Stimulated activated CD8-positive, alpha-beta memory T cell treated with anti-CD3 and anti-CD28 coated beads, Interleukin-4, amount 100 ng/mL, for 4 hours (primary cell): ENCODE measurements at regions not wholly inside any gene's neighbourhood (a gene's known extent, or its start where the extent isn't known, plus 50 kb on each side); places are given as distances from the start of the nearest gene placed in this dataset.
"Not testable (repeated sequence)": the region's sequence is repeated elsewhere in the genome, so short reads cannot be mapped to it uniquely, and the experiment has no call there.

Experiments
- DNase-seq, 2 donors: peaks; one replicate each; pipeline ENCODE4 v3.0.0-alpha.2; 2020; ENCODE audit warnings: low read depth in 2 of 2, low spot score in 1 of 2

DNA sequence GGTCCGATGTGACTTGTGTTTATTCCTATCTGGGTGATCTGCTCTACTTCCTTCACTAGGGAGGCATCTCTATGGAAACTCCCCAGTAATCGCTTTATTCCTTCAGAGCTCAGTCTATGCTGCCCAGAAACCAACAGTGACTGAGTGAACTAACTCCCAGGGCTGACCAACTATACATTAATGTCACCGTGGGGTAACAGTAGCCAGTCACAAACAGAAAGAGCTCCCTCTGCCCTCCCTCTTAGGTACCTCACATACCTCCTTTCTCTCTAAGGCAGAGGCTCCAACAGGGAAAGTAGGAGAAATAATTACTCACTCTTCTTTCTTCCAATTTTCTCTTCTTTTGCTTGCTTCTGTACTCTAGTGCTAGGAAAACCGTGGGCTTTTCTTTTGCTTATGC, 855.0 kb downstream of the REEP3 start:
- no peak for DNase-seq

DNA sequence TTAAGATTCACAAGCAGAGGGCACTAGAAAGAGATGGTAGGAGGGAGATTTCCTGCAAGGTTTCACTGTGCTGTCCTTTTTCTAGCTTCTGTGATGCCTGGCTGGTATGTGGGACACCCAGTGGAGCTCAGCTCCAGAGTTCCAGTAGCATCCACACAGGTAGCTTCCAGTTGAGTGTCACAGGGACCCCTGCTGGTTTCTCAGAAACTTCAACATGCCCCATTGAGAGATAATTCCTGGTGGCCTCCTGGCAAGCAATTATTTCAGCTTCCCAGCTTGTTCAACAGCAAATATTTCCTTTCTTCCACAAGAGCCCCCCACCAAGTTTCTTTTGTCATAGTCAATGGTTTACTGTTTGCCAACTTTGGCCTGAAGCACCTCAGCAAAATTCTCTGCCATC, 858.7 kb downstream of the REEP3 start:
- no peak for DNase-seq

DNA sequence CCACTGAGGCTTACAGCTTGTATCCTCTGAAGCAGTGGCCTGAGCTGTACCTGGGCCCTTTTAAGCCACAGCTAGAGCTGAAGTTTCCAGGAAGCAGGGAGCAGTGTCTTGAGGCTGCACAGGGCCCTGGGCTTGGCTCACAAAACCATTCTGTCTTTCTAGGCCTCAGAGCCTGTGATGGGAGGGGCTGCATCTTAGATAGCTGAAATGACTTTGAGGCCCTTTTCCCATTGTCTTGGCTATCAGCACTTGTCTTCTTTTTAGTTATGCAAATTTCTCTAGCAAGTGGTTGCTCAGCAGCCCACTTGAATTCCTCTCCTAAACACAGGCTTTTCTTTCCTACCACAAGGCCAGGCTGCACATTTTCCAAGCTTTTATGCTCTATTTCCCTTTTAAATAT, 864.2 kb downstream of the REEP3 start:
- DNase-seq, result no peak

DNA sequence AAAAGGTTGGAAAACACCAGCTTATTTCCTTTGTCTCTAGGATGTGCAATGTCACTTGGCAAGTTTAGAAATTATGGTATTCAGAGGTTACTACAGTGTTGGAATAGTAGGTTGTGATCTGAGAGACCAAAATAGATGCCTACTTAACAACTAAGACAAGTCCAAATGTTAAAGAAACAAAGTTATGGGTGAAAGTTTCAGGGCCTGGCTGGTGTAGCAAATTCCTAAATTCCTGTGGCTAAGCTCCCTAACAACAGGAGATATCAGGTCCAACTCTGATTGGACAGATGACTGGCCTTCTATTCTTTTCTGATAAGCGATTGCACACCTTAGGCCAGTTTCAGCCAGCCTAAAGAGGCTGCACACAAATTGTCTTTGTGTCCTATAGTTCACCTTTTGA, 873.5 kb downstream of the REEP3 start:
- no peak for DNase-seq

DNA sequence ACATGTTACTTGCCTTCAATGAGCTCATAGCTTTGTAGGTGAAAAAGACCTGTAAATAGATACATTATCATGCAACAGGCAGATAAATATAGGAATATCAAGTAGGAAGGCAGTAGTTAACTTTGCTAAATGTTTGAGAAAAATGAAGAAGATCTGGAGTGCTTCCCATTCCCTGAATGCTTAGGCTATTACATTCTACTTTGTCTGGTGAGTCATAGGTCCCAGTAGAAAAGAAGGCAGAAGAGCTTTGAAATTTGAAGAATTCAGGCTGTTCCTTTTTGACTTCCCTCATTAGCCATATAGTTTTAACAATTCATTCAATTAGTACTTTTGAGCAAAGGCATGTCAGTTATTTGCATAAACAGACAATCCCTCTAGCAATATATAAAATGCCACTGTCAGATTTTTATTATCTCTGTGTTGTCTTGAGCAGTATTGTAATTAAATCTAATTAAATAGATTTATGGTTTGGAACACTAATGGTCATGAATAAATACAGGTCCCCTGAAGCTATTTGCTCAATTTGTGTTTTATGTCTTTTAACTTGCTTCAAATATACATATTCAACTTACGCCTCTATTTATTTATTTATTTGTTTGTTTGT, 875.0 kb downstream of the REEP3 start:
- DNase-seq, result no peak

DNA sequence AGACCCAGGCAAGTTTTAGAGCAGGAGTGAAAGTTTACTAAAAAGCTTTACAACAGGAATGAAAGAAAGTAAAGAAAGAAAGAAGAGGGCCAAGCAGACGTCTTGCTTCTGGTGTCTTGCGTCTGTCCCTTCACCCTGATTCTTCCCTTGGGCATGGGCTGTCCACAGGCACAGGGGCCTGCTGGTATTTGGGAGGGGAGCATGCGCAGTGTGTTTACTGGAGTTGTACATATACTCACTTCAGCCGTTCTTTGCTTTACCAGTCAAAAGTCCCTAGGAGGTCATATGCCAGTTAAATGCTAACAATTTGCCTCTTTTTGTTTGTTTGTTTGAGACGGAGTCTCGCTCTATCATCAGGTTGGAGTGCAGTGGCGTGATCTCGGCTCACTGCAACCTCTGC, 875.9 kb downstream of the REEP3 start:
- no peak for DNase-seq

DNA sequence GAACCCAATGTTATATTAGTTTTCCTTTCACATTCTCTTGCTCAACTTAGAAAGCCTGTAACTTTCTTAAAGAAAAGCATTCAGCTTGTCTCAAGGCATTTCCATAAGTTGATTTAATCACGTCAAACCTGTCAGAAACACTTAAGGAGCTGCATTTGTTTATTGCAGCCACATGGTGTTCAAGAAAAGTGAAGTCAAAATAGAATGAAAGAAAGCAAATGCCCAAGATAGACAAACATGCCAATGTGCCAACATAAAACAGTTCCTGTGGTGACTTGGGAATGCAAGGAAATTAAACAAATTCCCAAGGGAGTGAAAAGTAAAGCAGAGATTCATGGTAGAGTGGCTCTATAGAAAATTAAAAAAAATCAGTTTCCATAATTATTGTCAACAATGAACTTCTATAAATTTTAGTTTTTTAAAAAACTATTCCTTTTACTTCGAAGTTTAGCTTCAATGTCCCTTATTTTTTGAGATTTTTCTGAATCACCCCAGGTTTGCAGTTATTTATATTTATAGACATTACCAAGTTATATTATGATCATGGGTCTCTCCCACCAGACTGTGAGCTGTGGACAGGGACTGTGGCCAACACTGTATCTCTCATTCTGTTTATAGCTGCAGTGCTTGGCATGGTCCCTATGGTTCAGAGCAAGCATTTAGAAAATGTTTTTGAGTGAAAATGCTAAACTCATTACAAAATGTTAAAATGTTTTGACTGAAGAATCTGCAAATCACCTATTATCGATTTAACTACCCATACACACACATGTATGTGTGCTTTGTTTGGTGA, 887.4 kb downstream of the REEP3 start:
- DNase-seq, result no peak

DNA sequence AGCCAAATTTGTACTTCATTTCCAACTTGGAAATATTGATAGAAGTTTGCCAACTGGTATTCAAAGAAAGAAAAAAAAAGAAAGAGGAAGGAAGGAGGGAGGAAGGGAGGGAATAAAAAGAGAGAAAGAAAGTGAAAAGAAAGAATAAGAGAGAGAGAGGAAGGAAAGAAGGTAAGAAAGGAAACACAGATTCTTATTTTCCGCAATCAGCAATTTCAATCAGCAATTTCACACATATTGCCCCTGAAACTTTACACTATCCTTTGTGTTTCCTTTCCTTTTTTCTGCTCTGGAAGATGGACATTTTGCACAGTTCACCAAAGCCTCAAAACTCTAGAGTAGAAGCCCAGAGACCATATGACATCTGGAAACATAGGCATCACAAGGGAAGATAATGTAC, 888.1 kb downstream of the REEP3 start:
- no peak for DNase-seq

DNA sequence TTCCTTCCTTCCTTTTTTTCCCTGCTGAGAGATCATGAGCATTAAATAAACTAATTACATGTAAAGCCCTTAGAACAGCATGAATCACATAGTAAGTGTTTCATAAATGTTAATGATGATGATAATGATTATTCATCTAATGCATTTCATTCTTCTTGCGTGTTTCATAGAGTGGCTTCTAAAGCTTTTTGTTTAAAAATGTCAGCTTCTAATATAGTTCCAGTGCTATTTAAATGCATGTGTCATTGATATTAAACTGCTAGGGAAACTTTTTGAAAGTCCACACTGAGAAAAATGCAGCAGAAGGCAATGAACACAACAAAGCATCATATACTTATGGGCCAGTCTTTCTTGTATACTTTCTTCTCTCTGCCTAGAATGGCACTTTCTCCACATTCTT, 894.8 kb downstream of the REEP3 start:
- DNase-seq, result no peak

DNA sequence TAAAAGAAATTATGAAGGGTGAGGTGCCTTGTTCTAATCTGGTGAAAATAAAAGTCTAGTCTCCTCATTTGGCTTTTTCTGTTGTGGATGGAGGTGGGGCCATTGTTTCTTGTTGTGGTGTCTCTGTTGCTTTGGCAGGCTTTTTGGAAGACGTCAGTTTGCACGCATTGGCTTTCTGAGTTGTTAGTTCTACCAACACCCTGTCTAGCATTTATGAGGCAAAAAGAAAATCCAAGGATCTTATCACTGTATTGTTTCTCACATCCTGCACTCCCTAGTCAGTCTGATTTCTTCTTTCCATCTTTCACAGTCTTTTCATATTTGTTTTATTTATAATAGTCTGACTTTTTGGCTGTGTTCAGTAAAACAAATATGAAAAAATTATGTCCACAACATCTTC, 898.3 kb downstream of the REEP3 start:
- no peak for DNase-seq

DNA sequence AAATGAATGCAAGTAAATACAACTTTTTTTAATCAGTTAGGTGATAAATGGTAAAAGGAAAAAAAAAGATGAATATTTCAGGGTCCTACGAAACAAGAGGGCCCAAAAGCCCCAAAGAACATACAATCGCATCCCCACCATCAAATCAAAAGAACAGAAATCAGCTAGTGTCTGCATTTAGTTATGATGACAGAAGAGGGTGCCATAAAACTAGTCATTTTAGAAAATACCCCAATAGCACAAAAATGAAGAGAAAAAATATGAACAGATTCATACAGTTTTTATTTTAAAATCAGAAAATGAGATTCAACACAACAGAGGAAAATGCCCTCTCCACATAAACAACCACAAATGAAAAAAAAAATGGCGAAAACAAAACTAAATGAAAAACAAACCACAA, 905.5 kb downstream of the REEP3 start:
- DNase-seq, result no peak

DNA sequence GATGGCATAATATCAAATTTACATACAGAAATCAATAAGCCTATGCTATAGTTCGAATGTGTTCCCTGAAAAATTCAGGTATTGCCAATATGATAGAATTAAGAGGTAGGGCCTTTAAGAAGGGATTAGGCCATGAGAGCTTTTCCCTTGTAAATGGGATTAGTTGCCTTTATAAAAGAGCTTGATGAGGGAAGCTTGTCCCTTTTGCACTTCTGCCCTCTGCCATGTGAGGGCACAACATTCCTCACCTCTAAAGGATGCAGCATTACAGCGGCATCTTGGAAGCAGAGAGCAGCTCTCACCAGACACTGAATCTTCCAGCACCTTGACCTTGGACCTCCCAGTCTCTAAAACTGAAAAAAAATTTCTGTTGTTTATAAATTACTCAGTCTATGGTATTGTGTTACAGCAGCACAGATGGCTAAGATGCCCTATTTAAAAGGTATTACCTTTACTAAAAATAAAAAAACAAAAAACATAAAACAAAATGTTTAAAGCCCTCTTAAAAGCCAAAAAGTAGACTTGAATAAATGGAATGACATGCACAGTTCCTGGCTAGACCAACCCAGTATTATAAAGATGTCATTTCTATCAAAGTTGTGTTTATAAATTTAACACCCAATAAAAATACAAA, 909.6 kb downstream of the REEP3 start:
- no peak for DNase-seq

DNA sequence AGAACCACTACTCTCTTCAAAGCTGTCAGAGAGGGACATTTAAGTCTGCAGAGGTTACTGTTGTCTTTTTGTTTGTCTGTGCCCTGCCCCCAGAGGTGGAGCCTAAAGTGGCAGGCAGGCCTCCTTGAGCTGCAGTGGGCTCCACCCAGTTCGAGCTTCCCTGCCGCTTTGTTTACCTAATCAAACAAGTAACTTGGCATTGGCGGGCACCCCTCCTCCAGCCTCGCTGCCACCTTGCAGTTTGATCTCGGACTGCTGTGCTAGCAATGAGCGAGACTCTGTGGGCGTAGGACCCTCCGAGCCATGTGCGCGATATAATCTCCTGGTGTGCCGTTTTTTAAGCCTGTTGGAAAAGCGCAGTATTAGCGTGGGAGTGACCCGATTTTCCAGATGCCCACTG, 920.7 kb downstream of the REEP3 start:
- DNase-seq, result not testable (repeated sequence)

DNA sequence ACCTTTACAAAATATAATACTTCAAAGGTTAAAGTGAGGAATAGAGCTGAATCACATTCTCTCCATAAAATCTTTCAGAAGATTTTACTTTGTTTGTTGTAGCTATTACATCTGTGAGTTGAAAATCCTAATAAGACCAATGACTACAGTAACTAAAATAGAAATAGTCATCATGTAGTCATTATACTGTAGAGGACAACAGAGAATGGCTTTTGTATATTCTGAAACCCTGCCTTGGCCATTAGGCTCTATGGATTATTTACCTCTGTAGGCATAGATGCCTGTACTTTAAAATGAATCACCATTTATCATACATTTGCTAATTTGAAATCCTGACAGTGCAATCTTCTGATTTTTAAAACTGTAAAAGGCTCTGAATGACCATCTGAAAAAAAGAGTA, 923.0 kb downstream of the REEP3 start:
- DNase-seq, result no peak

DNA sequence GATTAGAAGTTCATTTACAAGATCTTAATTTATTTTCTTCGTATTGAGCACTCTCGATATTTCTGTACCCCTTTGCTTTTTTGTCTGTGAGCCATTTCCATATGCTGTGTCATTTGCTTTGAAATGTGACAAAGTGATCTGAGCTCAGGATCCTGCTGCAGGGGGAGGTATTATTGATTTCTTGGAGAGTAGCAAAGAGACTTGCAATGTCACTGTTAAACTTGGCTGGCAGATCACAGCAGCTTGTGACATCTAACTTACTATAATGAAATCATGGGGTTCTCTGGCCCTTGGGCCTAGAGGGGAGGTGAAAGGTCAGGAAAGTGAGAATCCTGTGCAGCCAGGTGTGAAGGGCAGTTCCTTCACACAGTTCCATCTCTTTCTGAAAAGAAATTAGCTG, 923.4 kb downstream of the REEP3 start:
- DNase-seq, result no peak

DNA sequence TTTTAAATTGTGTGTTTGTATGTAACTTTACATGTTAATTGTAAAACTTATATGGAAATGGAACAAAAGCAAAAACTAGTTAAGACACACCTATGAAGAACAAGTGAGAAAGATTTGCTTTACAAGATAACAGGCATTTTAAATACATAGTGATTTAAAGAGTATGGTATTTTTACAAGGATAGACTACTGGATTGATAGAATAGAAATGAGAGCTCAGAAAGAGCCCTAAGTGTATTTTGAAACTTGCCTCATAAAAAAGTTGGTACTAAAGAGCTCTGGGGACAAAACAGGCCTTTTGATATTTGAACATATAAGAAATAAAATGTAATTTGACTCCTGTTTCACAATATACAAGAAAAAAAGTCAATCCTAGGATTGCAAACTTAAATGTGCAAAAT, 928.4 kb downstream of the REEP3 start:
- no peak for DNase-seq

DNA sequence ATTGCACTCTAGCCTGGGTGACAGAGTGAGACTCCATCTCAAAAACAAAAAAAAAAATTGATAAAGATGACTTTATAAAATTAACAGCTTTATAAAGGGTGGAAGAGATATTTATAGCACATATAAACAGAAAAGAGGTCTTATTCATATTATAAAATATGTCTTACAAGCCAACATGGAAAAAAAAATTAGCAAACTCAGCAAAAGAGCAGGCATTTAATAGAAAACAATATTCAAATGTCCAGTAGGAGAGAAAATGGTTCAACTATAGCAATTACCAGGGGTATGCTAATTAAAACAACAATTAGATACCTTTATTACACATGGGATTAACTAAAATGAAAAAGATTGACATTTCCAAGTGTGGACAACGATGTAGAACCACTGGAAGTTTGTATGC, 929.1 kb downstream of the REEP3 start:
- no peak for DNase-seq

DNA sequence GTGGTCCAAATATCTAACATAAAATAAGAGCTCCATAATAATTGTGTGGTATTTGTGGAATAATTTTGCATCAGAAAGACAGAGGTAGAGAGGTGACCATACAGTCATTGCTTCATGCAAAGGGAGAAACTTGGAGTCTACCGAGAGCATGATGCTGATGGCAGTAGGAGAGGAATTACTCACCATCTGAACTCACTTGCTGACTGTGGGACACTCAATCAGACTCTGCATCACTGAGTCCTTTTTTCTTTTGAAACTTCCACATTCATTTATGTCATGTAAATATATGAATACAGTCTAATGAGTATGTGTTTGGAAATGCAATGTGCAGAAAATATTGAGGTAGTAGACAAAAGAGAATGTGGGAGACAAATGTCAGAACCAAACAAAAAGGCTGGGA, 933.8 kb downstream of the REEP3 start:
- DNase-seq, result no peak

DNA sequence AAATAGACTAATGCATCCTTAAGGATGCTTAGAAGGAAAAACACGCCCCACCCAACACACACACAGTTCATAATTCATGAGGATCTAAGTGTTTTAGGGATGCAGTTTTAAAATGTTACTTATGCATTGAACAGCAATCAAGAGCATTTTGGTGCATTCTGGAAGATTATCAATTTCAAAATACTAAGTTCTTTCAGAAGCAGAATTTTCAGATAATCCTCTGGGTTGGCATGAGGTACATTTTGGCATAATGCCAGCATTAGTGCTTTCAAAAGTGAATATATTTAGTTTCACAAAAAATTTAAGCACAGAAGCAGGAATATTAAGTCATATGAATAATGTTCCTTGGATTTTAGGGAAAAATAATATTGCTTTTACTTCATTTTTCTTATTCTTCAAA, 937.1 kb downstream of the REEP3 start:
- no peak for DNase-seq

DNA sequence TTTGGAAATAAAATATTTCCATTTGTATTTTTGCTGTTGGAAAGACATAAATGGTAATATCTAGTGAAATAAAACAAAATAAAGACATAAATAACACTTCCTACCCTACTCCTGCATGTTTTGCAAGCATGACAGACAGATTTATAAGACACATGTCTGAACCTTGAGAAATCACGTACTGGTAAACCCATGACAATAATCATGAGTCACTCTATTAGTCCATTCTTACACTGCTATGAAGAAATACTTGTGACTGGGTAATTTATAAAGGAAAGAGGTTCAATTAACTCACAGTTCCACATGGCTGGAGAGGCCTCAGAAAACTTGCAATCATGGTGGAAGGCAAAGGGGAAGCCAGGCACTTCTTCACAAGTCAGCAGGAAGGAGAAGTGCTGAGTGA, 942.2 kb downstream of the REEP3 start:
- DNase-seq, result no peak

DNA sequence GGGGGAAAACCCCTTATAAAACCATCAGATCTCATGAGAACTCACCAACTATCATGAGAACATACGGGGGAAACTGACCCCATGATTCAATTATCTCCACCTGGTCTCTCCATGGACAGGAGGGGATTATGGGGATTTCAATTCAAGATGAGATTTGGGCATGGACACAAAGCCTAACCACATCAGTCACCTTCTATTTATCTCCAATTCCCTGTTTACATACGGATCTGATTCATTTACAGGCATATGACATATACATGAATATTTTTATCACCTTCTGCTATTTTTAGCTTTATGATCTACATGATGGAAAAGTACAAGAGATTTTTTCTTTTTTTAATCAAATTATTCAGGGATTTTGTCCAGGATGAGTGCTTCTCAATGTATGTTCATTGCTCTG, 944.5 kb downstream of the REEP3 start:
- DNase-seq, result no peak

DNA sequence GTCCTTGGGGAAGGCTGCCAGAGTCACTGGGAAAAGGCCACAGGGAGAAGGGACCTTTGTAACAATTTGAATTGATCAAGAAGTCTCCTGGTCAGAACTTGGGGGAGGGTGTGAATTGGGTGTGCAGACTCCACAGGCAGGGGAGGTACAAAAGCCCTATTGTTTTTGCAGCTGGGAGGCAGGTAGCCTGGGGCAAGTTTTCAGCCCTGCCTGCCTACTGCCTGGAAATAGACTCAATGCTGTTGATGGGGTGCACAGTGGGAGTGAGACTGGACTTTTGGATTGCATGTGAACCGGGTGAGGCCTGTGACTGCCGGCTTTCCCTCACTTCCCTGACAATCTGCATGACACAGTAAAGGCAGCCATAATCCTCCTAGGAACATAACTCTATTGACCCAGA, 947.0 kb downstream of the REEP3 start:
- no peak for DNase-seq

DNA sequence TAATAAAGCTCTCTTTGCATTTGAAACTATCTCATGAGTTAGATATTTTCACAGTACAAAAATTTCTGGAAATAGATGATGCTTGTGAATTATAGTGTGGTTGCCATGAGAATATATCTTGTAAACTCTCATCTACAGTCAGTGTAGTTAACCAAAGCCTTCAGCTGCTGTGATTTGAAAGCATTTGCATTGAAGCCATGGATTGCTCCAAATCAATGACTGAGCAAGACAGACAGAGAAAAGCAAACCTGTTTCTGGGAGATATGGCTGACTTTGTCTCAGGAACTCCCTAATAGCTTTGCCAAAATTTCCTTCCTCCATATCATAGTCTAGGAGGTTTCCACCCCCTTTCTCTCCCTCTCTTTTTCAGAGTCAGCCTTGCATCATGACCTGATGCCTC, 955.3 kb downstream of the REEP3 start:
- DNase-seq, result no peak
